Adrenal gland (tissue), 9 donors: ENCODE measurements at regions not wholly inside any gene's neighbourhood (a gene's known extent, or its start where the extent isn't known, plus 50 kb on each side); places are given as distances from the start of the nearest gene placed in this dataset.

Source experiments
- DNase-seq, 7 donors: peaks; one replicate each; pipeline ENCODE4 v3.0.0-alpha.2; 2019 to 2020
- H3K27ac ChIP-seq, 5 donors: fragments of 200-600 bp; sonication (generic) in 4 of 5; 1 replicate in 3 of 5; 2 replicates in 2 of 5; pipeline versions ENCODE4 v1.5.1 to v1.8.0; 2016 to 2020; ENCODE audit warnings: mild to moderate bottlenecking in 1 of 5
- H3K27me3 ChIP-seq: fragments of 200-600 bp; 2 replicates; pipeline ENCODE4 v1.8.0; 2021
- H3K36me3 ChIP-seq, 2 donors: fragments of 200-600 bp; replicated peaks in 1 of 2; 1 replicate in 1 of 2; 2 replicates in 1 of 2; pipeline versions ENCODE4 v1.5.1 to v1.8.0; 2018 to 2022
- H3K4me1 ChIP-seq, 2 donors: fragments of 200-600 bp; replicated peaks in 1 of 2; 1 replicate in 1 of 2; 2 replicates in 1 of 2; pipeline versions ENCODE4 v1.5.1 to v1.8.0; 2018 to 2021
- H3K4me3 ChIP-seq, 4 donors: fragments of 200-600 bp; sonication (generic) in 3 of 4; one replicate each; pipeline ENCODE4 v1.5.1; 2016 to 2018
- H3K9me3 ChIP-seq, 3 donors: fragments of 200-600 bp; sonication (generic) in 1 of 3; replicated peaks in 1 of 3; 1 replicate in 2 of 3; 2 replicates in 1 of 3; pipeline versions ENCODE4 v1.5.1 to v1.8.0; 2016 to 2021
- POLR2A ChIP-seq, 2 donors: fragments of 450-650 bp; IDR thresholded peaks; one replicate each; pipeline ENCODE4 v1.6.1; 2017; ENCODE audit warnings: antibody characterized with exemption in 2 of 2, mild to moderate bottlenecking in 2 of 2, moderate library complexity in 1 of 2
- WGBS, 4 donors: extraction: QIAGEN DNeasy Blood & Tissue Kit in 2 of 4; methylation state at CpG; one replicate each; pipeline versions ENCODE4 v1.1.5 to v1.1.7; 2013 to 2017; 5-methylcytosine and 5-hydroxymethylcytosine counted together
- intact Hi-C, 2 donors: fragments of 100-400 bp; cut with DNase I; formaldehyde crosslinking; loops; one replicate each; pipeline versions ENCODE4 v1.14.1 to v1.15.0; 2022 to 2023
- TF ChIP-seq, protein P1 (sequence below), 6 experiments: fragments of 450-650 bp in 4 of 6; fragments of 200-600 bp in 2 of 6; sonication (generic) in 1 of 6; IDR thresholded peaks; 1 replicate in 5 of 6; 2 replicates in 1 of 6; pipeline versions ENCODE4 v1.5.1 to v1.8.0; 2016 to 2021; ENCODE audit warnings: antibody characterized with exemption in 6 of 6, mild to moderate bottlenecking in 2 of 6, moderate library complexity in 1 of 6
- donor health status: healthy with polysubstance abuse.
- donor health status: Bipolar disorder and iron deficiency.
- donor health status: DM: yes; HTN: yes; CAD: no.
- donor health status: DM: no; HTN: no; CAD: no.
- donor health status: DM: no; HTN: no; CAD: no.

DNA sequence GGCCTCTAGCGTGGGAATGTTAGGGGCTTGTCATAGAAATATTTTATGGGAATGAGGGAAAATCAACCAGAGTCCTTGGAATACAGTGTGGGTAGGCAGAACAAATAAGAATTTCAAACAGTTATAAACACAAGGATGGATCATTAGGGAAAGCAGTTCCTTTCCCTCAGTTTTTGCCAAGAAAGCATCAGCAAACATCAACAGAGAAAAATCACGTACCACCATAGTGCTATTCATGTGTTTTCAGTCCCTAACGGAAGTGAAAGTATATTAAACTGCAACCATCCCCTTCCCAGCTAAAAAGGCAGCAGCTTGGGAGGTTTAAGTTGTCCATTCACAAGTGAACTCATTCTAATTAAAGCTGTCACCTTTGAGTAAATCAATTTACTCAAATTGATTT lies 334.4 kb upstream of the PCDH18 start:
- TF ChIP-seq, protein P1, sequence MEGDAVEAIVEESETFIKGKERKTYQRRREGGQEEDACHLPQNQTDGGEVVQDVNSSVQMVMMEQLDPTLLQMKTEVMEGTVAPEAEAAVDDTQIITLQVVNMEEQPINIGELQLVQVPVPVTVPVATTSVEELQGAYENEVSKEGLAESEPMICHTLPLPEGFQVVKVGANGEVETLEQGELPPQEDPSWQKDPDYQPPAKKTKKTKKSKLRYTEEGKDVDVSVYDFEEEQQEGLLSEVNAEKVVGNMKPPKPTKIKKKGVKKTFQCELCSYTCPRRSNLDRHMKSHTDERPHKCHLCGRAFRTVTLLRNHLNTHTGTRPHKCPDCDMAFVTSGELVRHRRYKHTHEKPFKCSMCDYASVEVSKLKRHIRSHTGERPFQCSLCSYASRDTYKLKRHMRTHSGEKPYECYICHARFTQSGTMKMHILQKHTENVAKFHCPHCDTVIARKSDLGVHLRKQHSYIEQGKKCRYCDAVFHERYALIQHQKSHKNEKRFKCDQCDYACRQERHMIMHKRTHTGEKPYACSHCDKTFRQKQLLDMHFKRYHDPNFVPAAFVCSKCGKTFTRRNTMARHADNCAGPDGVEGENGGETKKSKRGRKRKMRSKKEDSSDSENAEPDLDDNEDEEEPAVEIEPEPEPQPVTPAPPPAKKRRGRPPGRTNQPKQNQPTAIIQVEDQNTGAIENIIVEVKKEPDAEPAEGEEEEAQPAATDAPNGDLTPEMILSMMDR (IDR thresholded peaks at IDR 0.05): no peak
- no peak for TF ChIP-seq POLR2A (IDR thresholded peaks at IDR 0.05)
- Histone ChIP-seq H3K9me3 (no peaks in the 10 kb centered on the region), H3K27ac (no peak overlapping the region), H3K4me3 (no peak overlapping the region), H3K36me3 (no peaks in the 10 kb centered on the region), H3K4me1 (no peaks in the 10 kb centered on the region), H3K27me3 (no peaks in the 10 kb centered on the region)
- intact Hi-C loops: loop anchor here in 1 of 2 donors (10.0 kb wide), 1 partner anchor 742 kb away; no protein-coding TSS in a partner anchor
- no peak for DNase-seq
- 73 to 79% (median 74%) methylated on average over 3 of the region's 3 CpGs for WGBS, 4 donors

DNA sequence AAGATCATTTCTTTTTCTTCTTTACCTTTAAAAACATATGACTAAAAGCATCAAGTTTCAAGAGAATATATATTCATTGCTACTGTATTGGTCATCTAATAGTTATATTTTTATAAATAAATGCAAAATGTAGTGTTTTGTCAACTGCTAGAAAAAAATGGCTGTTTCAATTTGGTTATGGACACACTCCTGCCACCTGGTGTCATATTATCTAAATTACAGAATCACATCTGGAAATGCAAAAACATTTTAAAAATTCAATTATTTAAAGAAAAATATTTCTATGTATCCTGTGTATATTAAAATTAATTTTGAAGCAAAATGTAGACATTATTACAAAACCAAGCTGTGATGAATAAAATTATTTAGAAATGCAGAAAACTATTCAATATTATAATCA lies 329.4 kb upstream of the PCDH18 start:
- Histone ChIP-seq H3K4me3 (no peak overlapping the region), H3K36me3 (no peaks in the 10 kb centered on the region), H3K4me1 (no peaks in the 10 kb centered on the region), H3K27me3 (no peaks in the 10 kb centered on the region), H3K27ac (no peak overlapping the region), H3K9me3 (no peaks in the 10 kb centered on the region)
- DNase-seq: no peak
- intact Hi-C loops: loop anchor here in 1 of 2 donors (10.0 kb wide), 1 partner anchor 737 kb away; no protein-coding TSS in a partner anchor
- no peak for TF ChIP-seq POLR2A (IDR thresholded peaks at IDR 0.05)
- TF ChIP-seq, protein P1 (IDR thresholded peaks at IDR 0.05): peak; percentile 22 to 57 (median 45)

DNA sequence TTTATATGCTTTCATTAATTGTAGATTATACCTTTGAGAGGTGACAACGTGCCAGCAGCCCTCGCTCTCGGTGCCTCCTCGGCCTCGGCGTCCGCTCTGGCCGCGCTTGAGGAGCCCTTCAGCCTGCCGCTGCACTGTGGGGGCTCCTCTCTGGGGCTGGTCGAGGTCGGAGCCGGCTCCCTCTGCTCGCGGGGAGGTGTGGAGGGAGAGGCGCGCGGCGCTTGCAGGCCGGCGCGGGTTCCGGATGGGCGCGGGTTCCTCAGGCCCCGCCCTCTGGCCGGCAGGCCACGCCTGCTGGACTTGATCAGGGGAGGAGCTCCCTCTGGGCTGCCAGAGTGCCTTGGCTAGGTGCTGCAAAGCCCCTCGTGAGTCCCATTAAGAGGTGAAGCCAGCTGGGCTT lies 321.1 kb upstream of the PCDH18 start:
- intact Hi-C loops: no loop called here
- Histone ChIP-seq H3K4me3 (no peak overlapping the region), H3K27ac (no peak overlapping the region), H3K4me1 (no peaks in the 10 kb centered on the region), H3K27me3 (no peaks in the 10 kb centered on the region), H3K9me3 (no peaks in the 10 kb centered on the region), H3K36me3 (no peaks in the 10 kb centered on the region)
- DNase-seq: no peak
- TF ChIP-seq, protein P1 (IDR thresholded peaks at IDR 0.05): no peak
- TF ChIP-seq POLR2A (IDR thresholded peaks at IDR 0.05): no peak
- 93 to 96% (median 94%) methylated on average over 10 to 29 of the region's 29 CpGs for WGBS, 4 donors

DNA sequence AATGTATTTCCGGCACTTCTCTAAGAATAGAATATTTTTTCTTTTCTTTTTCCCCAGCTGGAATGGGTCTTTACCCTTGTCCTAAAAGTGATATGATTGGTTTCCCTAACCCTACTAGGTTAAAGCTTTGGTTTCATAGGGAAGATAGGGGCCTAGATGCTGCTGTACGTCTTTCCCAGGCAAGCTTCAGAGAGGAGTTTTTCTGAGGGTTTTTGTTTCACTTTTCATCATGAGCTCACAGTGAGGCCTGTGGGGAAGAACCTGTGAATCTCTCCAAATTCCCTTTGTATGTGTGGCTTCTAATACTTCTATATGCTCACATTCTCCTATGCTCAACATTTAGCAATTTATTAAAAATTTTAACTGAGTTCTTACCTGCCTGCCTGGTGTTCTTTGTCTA lies 320.0 kb upstream of the PCDH18 start:
- Histone ChIP-seq H3K9me3 (no peaks in the 10 kb centered on the region), H3K27ac (no peak overlapping the region), H3K4me3 (no peak overlapping the region), H3K4me1 (no peaks in the 10 kb centered on the region), H3K27me3 (no peaks in the 10 kb centered on the region), H3K36me3 (no peaks in the 10 kb centered on the region)
- WGBS, 4 donors: 85 to 93% (median 89%) methylated on average over 2 of the region's 2 CpGs
- no peak for DNase-seq
- no peak for TF ChIP-seq POLR2A (IDR thresholded peaks at IDR 0.05)
- TF ChIP-seq, protein P1 (IDR thresholded peaks at IDR 0.05): no peak
- intact Hi-C loops: no loop called here
